ENCODE measurements at regions not wholly inside any gene's neighbourhood (a gene's known extent, or its start where the extent isn't known, plus 50 kb on each side); places are given as distances from the start of the nearest gene placed in this dataset.

DNA sequence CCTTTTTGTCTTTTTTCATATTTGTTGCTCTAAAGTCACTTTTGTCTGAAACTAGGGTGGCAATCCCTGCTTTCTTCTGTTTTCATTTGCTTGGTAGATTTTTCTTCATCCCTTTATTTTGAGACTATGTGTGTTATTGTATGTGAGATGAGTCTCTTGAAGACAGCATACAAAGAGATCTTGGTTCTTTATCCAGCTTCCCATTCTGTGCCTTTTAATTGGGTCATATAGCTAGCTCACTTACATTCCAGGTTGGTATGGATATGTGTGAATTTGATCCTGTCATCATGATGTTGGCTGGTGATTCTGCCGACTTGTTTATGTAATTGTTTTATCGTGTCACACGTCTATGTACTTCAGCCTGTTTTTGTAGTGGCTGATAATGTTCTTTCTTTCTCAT lies 267.7 kb upstream of the MGAT4C start:
- Mint-ChIP-seq H3K4me1 (ENCODE audit: insufficient read depth, unreplicated experiment) (no peaks in the 10 kb centered on the region), H3K9me3 (ENCODE audit: unreplicated experiment) (peaks cover 24% of the 10 kb centered on the region), H3K36me3 (ENCODE audit: insufficient read depth, unreplicated experiment) (no peaks in the 10 kb centered on the region), H3K27me3 (ENCODE audit: insufficient read depth, unreplicated experiment) (no peaks in the 10 kb centered on the region), H3K27ac (ENCODE audit: low read depth, unreplicated experiment) (no peak overlapping the region), H3K4me3 (ENCODE audit: unreplicated experiment) (no peak overlapping the region)
- no TSS peak for BruUV-seq (replicated peaks)
- POLR2A ChIA-PET: no interaction called here
- TF ChIP-seq, protein P1, sequence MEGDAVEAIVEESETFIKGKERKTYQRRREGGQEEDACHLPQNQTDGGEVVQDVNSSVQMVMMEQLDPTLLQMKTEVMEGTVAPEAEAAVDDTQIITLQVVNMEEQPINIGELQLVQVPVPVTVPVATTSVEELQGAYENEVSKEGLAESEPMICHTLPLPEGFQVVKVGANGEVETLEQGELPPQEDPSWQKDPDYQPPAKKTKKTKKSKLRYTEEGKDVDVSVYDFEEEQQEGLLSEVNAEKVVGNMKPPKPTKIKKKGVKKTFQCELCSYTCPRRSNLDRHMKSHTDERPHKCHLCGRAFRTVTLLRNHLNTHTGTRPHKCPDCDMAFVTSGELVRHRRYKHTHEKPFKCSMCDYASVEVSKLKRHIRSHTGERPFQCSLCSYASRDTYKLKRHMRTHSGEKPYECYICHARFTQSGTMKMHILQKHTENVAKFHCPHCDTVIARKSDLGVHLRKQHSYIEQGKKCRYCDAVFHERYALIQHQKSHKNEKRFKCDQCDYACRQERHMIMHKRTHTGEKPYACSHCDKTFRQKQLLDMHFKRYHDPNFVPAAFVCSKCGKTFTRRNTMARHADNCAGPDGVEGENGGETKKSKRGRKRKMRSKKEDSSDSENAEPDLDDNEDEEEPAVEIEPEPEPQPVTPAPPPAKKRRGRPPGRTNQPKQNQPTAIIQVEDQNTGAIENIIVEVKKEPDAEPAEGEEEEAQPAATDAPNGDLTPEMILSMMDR (IDR thresholded peaks at IDR 0.05; ENCODE audit: unreplicated experiment): no peak
- CTCF ChIA-PET: no interaction called here
- intact Hi-C loops (cut with micrococcal nuclease): no loop called here
- no peak for DNase-seq (ENCODE audit: unreplicated experiment)

- no peak overlapping the region for H3K27ac Mint-ChIP-seq (ENCODE audit: low read depth, unreplicated experiment)
- TF ChIP-seq, protein P1 (IDR thresholded peaks at IDR 0.05; ENCODE audit: unreplicated experiment): no peak
- intact Hi-C loops (cut with micrococcal nuclease): no loop called here
- H3K4me3 Mint-ChIP-seq (ENCODE audit: unreplicated experiment): no peak overlapping the region
- H3K4me1 Mint-ChIP-seq (ENCODE audit: insufficient read depth, unreplicated experiment): no peaks in the 10 kb centered on the region
- no TSS peak for BruUV-seq (replicated peaks)
- peaks cover 24% of the 10 kb centered on the region for H3K9me3 Mint-ChIP-seq (ENCODE audit: unreplicated experiment)
- DNase-seq (ENCODE audit: unreplicated experiment): no peak
- ChIA-PET POLR2A (no interaction called here), CTCF (no interaction called here)
- H3K36me3 Mint-ChIP-seq (ENCODE audit: insufficient read depth, unreplicated experiment): no peaks in the 10 kb centered on the region
- no peaks in the 10 kb centered on the region for H3K27me3 Mint-ChIP-seq (ENCODE audit: insufficient read depth, unreplicated experiment)
Observed at GRCh38 chr12:86521870-86522269, 265.7 kb upstream of the MGAT4C start.

DNA sequence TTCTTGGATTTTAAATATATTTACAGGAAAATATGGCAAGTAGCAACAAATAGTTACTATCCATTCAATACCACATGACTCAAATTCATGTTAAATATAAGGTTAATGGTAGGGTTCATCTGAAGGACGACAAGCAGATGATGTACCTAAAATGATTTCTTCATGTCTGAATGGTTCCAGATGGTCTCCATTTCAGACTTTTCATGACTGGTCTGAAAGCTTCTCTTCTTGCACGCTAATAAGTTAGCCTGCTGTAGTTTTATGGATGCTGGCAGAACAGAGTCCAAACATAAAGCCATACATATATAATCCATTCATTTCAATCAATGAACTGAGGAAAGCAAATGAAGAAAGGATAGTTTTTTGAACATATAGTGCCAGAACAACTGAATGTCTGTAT lies 257.0 kb upstream of the MGAT4C start:
- TF ChIP-seq, protein P1 (IDR thresholded peaks at IDR 0.05; ENCODE audit: unreplicated experiment): no peak
- no peaks in the 10 kb centered on the region for H3K36me3 Mint-ChIP-seq (ENCODE audit: insufficient read depth, unreplicated experiment)
- no peak overlapping the region for H3K4me3 Mint-ChIP-seq (ENCODE audit: unreplicated experiment)
- no TSS peak for BruUV-seq (replicated peaks)
- no peaks in the 10 kb centered on the region for H3K27me3 Mint-ChIP-seq (ENCODE audit: insufficient read depth, unreplicated experiment)
- intact Hi-C loops (cut with micrococcal nuclease): no loop called here
- ChIA-PET POLR2A (interaction anchor here (0.5 to 0.7 kb wide), 3 partner anchors 124 to 1944 kb away, joined by 3 read pairs; no protein-coding TSS in a partner anchor), CTCF (interaction anchor here (1.0 kb wide), 1 partner anchor 21 kb away, joined by 3 read pairs; no protein-coding TSS in a partner anchor)
- no peaks in the 10 kb centered on the region for H3K9me3 Mint-ChIP-seq (ENCODE audit: unreplicated experiment)
- H3K4me1 Mint-ChIP-seq (ENCODE audit: insufficient read depth, unreplicated experiment): peaks cover 15% of the 10 kb centered on the region
- DNase-seq (ENCODE audit: unreplicated experiment): no peak
- H3K27ac Mint-ChIP-seq (ENCODE audit: low read depth, unreplicated experiment): no peak overlapping the region

DNA sequence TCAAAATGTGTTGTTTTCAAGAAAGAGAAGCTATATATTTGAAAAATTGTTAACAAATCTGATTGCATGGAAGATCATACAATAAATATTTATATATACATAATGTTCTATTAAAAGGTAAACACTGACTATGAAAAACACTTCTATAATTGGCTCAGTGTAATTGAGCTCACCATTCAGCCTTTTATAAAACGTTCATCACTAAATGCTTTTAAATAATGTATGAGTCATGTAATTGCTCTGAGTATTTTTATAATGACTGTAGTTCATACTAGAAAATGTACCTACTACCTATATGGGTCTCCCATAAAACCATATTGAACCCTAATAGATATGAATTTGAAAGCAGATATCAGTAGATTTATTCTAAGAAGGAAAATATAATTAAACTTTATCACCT lies 240.4 kb upstream of the MGAT4C start:
- Mint-ChIP-seq H3K27me3 (ENCODE audit: insufficient read depth, unreplicated experiment) (no peaks in the 10 kb centered on the region), H3K4me3 (ENCODE audit: unreplicated experiment) (no peak overlapping the region), H3K4me1 (ENCODE audit: insufficient read depth, unreplicated experiment) (no peaks in the 10 kb centered on the region), H3K27ac (ENCODE audit: low read depth, unreplicated experiment) (no peak overlapping the region), H3K36me3 (ENCODE audit: insufficient read depth, unreplicated experiment) (no peaks in the 10 kb centered on the region), H3K9me3 (ENCODE audit: unreplicated experiment) (no peaks in the 10 kb centered on the region)
- BruUV-seq (replicated peaks): no TSS peak
- POLR2A ChIA-PET: no interaction called here
- intact Hi-C loops (cut with micrococcal nuclease): no loop called here
- no peak for DNase-seq (ENCODE audit: unreplicated experiment)
- TF ChIP-seq, protein P1 (IDR thresholded peaks at IDR 0.05; ENCODE audit: unreplicated experiment): no peak
- CTCF ChIA-PET: interaction anchor here (0.6 to 0.9 kb wide), 2 partner anchors 12 to 174 kb away, joined by 3 read pairs; no protein-coding TSS in a partner anchor
